Muscle of leg (tissue), 3 donors: ENCODE measurements at regions not wholly inside any gene's neighbourhood (a gene's known extent, or its start where the extent isn't known, plus 50 kb on each side); places are given as distances from the start of the nearest gene placed in this dataset.
A peak's percentile ranks its signal among the peaks of the same experiment; 100 is the strongest.

Source experiments
- DNase-seq: peaks from one replicate; pipeline ENCODE4 v3.0.0; 2013
- H3K27ac ChIP-seq: one replicate; pipeline ENCODE4 v1.5.1; 2013; ENCODE audit warnings: mild to moderate bottlenecking, low read length, control low read depth
- H3K27me3 ChIP-seq: one replicate; pipeline ENCODE4 v1.6.1; 2013; ENCODE audit warnings: low read length; ENCODE audit not compliant: control insufficient read depth, insufficient read depth
- H3K36me3 ChIP-seq: one replicate; pipeline ENCODE4 v1.6.1; 2013; ENCODE audit warnings: low read length; ENCODE audit not compliant: control insufficient read depth, insufficient read depth
- H3K4me1 ChIP-seq: one replicate; pipeline ENCODE4 v1.6.1; 2013; ENCODE audit warnings: low read length; ENCODE audit not compliant: control insufficient read depth, insufficient read depth
- H3K4me3 ChIP-seq: one replicate; pipeline ENCODE4 v1.5.1; 2013; ENCODE audit warnings: low read length, control low read depth
- H3K9me3 ChIP-seq: replicated peaks from 2 replicates; pipeline ENCODE4 v1.6.1; 2013; ENCODE audit warnings: low read depth, low read length; ENCODE audit not compliant: control insufficient read depth
- WGBS: methylation state at CpG from one replicate; pipeline ENCODE4 v1.1.5; 2013; ENCODE audit warnings: missing lambda C conversion rate; ENCODE audit not compliant: insufficient coverage; 5-methylcytosine and 5-hydroxymethylcytosine counted together

- no peak for DNase-seq
- Histone ChIP-seq H3K27me3 (no peaks in the 10 kb centered on the region), H3K36me3 (no peaks in the 10 kb centered on the region), H3K4me3 (no peak overlapping the region), H3K9me3 (no peaks in the 10 kb centered on the region), H3K27ac (no peak overlapping the region), H3K4me1 (no peaks in the 10 kb centered on the region)
- no CpG with 5 or more reads among the region's 1 CpG for WGBS
Measured at GRCh38 chr2:49567021-49567420, 412.7 kb upstream of the FSHR start.

- no peak overlapping the region for H3K4me3 ChIP-seq
- H3K27me3 ChIP-seq = no peaks in the 10 kb centered on the region
Measured at GRCh38 chr2:49553658-49554057, 399.3 kb upstream of the FSHR start.

GRCh38 chr2:49532702-49533101 is 378.4 kb upstream of the FSHR start:
- no peak overlapping the region for H3K4me3 ChIP-seq
- H3K36me3 ChIP-seq = no peaks in the 10 kb centered on the region
- H3K27ac ChIP-seq = no peak overlapping the region
- H3K4me1 ChIP-seq = no peaks in the 10 kb centered on the region
- no peaks in the 10 kb centered on the region for H3K27me3 ChIP-seq
- DNase-seq = no peak
- H3K9me3 ChIP-seq = peaks cover 11% of the 10 kb centered on the region

More at GRCh38 chr2:49553658-49554057, 399.3 kb upstream of the FSHR start:
- Histone ChIP-seq H3K4me1 (no peaks in the 10 kb centered on the region), H3K9me3 (no peaks in the 10 kb centered on the region), H3K27ac (no peak overlapping the region), H3K36me3 (no peaks in the 10 kb centered on the region)
- no peak for DNase-seq

- no peaks in the 10 kb centered on the region for H3K9me3 ChIP-seq
- no peak overlapping the region for H3K4me3 ChIP-seq
- DNase-seq = no peak
- no peaks in the 10 kb centered on the region for H3K27me3 ChIP-seq
- WGBS = no CpG with 5 or more reads among the region's 2 CpGs
- no peak overlapping the region for H3K27ac ChIP-seq
- no peaks in the 10 kb centered on the region for H3K4me1 ChIP-seq
- no peaks in the 10 kb centered on the region for H3K36me3 ChIP-seq
Measured at GRCh38 chr2:49515996-49516782, 361.9 kb upstream of the FSHR start.

GRCh38 chr2:49514201-49514600 is 359.9 kb upstream of the FSHR start:
- H3K9me3 ChIP-seq = no peaks in the 10 kb centered on the region
- no peak overlapping the region for H3K27ac ChIP-seq
- H3K4me1 ChIP-seq = no peaks in the 10 kb centered on the region
- no CpG with 5 or more reads among the region's 1 CpG for WGBS
- no peak overlapping the region for H3K4me3 ChIP-seq
- no peaks in the 10 kb centered on the region for H3K27me3 ChIP-seq
- no peaks in the 10 kb centered on the region for H3K36me3 ChIP-seq
- no peak for DNase-seq

GRCh38 chr2:49490710-49491109 is 336.4 kb upstream of the FSHR start:
- H3K36me3 ChIP-seq = no peaks in the 10 kb centered on the region
- peak; percentile 1 for DNase-seq
- H3K9me3 ChIP-seq = no peaks in the 10 kb centered on the region
- no peaks in the 10 kb centered on the region for H3K4me1 ChIP-seq
- H3K27ac ChIP-seq = no peak overlapping the region
- no peaks in the 10 kb centered on the region for H3K27me3 ChIP-seq
- no peak overlapping the region for H3K4me3 ChIP-seq
- WGBS = 67% methylated on average over 3 of the region's 5 CpGs

- no peak for DNase-seq
- no peak overlapping the region for H3K4me3 ChIP-seq
- no CpG with 5 or more reads among the region's 1 CpG for WGBS
- no peaks in the 10 kb centered on the region for H3K4me1 ChIP-seq
- H3K9me3 ChIP-seq = no peaks in the 10 kb centered on the region
- no peak overlapping the region for H3K27ac ChIP-seq
- no peaks in the 10 kb centered on the region for H3K36me3 ChIP-seq
- no peaks in the 10 kb centered on the region for H3K27me3 ChIP-seq
Measured at GRCh38 chr2:49487139-49487538, 332.8 kb upstream of the FSHR start.

GRCh38 chr2:49480520-49480919 is 326.2 kb upstream of the FSHR start:
- H3K27ac ChIP-seq = no peak overlapping the region
- DNase-seq = no peak
- H3K9me3 ChIP-seq = peaks cover 2% of the 10 kb centered on the region
- H3K27me3 ChIP-seq = no peaks in the 10 kb centered on the region
- no peaks in the 10 kb centered on the region for H3K4me1 ChIP-seq
- no CpG with 5 or more reads among the region's 1 CpG for WGBS
- no peak overlapping the region for H3K4me3 ChIP-seq
- no peaks in the 10 kb centered on the region for H3K36me3 ChIP-seq

- H3K4me1 ChIP-seq = no peaks in the 10 kb centered on the region
- H3K36me3 ChIP-seq = no peaks in the 10 kb centered on the region
- no CpG with 5 or more reads among the region's 1 CpG for WGBS
- no peak overlapping the region for H3K4me3 ChIP-seq
- H3K27me3 ChIP-seq = no peaks in the 10 kb centered on the region
- H3K9me3 ChIP-seq = peaks cover 5% of the 10 kb centered on the region
- H3K27ac ChIP-seq = no peak overlapping the region
- DNase-seq = no peak
Measured at GRCh38 chr2:49465157-49465831, 311.0 kb upstream of the FSHR start.

- H3K4me1 ChIP-seq = no peaks in the 10 kb centered on the region
- no peak overlapping the region for H3K27ac ChIP-seq
- H3K27me3 ChIP-seq = no peaks in the 10 kb centered on the region
- no CpG with 5 or more reads among the region's 3 CpGs for WGBS
- H3K9me3 ChIP-seq = peaks cover 2% of the 10 kb centered on the region
- no peak overlapping the region for H3K4me3 ChIP-seq
- no peak for DNase-seq
- H3K36me3 ChIP-seq = no peaks in the 10 kb centered on the region
Measured at GRCh38 chr2:49459314-49459993, 305.1 kb upstream of the FSHR start.
